Breast epithelium (tissue), 3 donors: ENCODE measurements at regions not wholly inside any gene's neighbourhood (a gene's known extent, or its start where the extent isn't known, plus 50 kb on each side); places are given as distances from the start of the nearest gene placed in this dataset.

Experiments
- POLR2AphosphoS5 ChIP-seq, 3 donors: sonication (generic); formaldehyde crosslinking; IDR thresholded peaks; one replicate each; pipeline ENCODE4 v1.6.1; 2017; ENCODE audit warnings: antibody characterized with exemption in 3 of 3
- TF ChIP-seq, protein P1 (sequence below), 3 donors: fragments of 450-650 bp; IDR thresholded peaks; one replicate each; pipeline ENCODE4 v1.5.1; 2016 to 2017; ENCODE audit warnings: antibody characterized with exemption in 3 of 3, mild to moderate bottlenecking in 3 of 3, moderate library complexity in 3 of 3

DNA sequence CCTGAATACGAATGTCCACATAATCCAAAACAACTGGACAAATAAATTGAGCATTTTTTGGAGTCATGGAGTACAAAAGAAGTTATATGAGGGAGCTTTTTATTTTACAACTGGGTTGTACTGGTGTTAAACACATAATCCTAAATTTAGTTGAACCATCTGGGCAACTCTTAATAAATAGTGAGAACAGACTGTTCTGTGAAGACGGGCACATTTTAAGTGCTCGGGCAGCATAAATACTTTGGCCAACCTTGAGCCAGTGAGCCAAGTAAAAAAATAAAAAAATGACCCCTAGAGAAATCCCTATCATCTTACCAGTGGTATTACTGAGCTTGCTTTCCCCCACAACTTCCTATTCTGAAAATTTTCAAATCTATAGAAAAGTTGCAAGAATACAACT lies 50.9 kb upstream of the PSME4 start:
- TF ChIP-seq POLR2AphosphoS5 (IDR thresholded peaks at IDR 0.05), result no peak
- TF ChIP-seq, protein P1, sequence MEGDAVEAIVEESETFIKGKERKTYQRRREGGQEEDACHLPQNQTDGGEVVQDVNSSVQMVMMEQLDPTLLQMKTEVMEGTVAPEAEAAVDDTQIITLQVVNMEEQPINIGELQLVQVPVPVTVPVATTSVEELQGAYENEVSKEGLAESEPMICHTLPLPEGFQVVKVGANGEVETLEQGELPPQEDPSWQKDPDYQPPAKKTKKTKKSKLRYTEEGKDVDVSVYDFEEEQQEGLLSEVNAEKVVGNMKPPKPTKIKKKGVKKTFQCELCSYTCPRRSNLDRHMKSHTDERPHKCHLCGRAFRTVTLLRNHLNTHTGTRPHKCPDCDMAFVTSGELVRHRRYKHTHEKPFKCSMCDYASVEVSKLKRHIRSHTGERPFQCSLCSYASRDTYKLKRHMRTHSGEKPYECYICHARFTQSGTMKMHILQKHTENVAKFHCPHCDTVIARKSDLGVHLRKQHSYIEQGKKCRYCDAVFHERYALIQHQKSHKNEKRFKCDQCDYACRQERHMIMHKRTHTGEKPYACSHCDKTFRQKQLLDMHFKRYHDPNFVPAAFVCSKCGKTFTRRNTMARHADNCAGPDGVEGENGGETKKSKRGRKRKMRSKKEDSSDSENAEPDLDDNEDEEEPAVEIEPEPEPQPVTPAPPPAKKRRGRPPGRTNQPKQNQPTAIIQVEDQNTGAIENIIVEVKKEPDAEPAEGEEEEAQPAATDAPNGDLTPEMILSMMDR (IDR thresholded peaks at IDR 0.05), result no peak
